MM.1S (cell line): ENCODE measurements at regions not wholly inside any gene's neighbourhood (a gene's known extent, or its start where the extent isn't known, plus 50 kb on each side); places are given as distances from the start of the nearest gene placed in this dataset.

Experiments
- CTCF ChIP-seq: fragments of 300-600 bp; sonication (generic); IDR thresholded peaks from 2 replicates; pipeline ENCODE4 v1.5.1; 2016; ENCODE audit warnings: antibody characterized with exemption, low read length, mixed read lengths
- EZH2 ChIP-seq: fragments of 300-600 bp; sonication (generic); optimal IDR thresholded peaks from 2 replicates; pipeline ENCODE3; 2017; ENCODE audit warnings: low read depth, mild to moderate bottlenecking, antibody characterized with exemption, low read length, mixed read lengths

- TF ChIP-seq CTCF, result no peak
- TF ChIP-seq EZH2, result no peak
Observed at GRCh38 chr17:71625330-71625729, 495.5 kb upstream of the SOX9 start.
